HEK293T (cell line): ENCODE measurements at regions not wholly inside any gene's neighbourhood (a gene's known extent, or its start where the extent isn't known, plus 50 kb on each side); places are given as distances from the start of the nearest gene placed in this dataset.

ENCODE experiments used
- ARNT ChIP-seq: fragments of 450-650 bp; IDR thresholded peaks from 2 replicates; pipeline ENCODE4 v1.6.1; 2017; ENCODE audit warnings: mild to moderate bottlenecking
- BHLHE40 ChIP-seq: fragments of 450-650 bp; IDR thresholded peaks from 2 replicates; pipeline ENCODE4 v1.6.1; 2016; ENCODE audit warnings: mild to moderate bottlenecking, moderate library complexity, borderline replicate concordance
- CTBP1 ChIP-seq: fragments of 450-650 bp; IDR thresholded peaks from 2 replicates; pipeline ENCODE4 v1.6.1; 2016; ENCODE audit warnings: borderline replicate concordance
- ELF4 ChIP-seq: fragments of 450-650 bp; IDR thresholded peaks from 2 replicates; pipeline ENCODE4 v1.6.1; 2017; ENCODE audit warnings: antibody characterized with exemption
- FOXA1 ChIP-seq: fragments of 450-650 bp; IDR thresholded peaks from 2 replicates; pipeline ENCODE4 v1.6.1; 2016; ENCODE audit warnings: mild to moderate bottlenecking
- FOXK2 ChIP-seq: fragments of 450-650 bp; IDR thresholded peaks from 2 replicates; pipeline ENCODE4 v1.6.1; 2016; ENCODE audit warnings: mild to moderate bottlenecking
- FOXM1 ChIP-seq: fragments of 450-650 bp; IDR thresholded peaks from 2 replicates; pipeline ENCODE4 v1.6.1; 2017; ENCODE audit warnings: mild to moderate bottlenecking, borderline replicate concordance
- HDGF ChIP-seq: fragments of 450-650 bp; IDR thresholded peaks from 2 replicates; pipeline ENCODE4 v1.6.1; 2017; ENCODE audit warnings: antibody characterized with exemption, borderline replicate concordance
- NFRKB ChIP-seq: fragments of 450-650 bp; IDR thresholded peaks from 2 replicates; pipeline ENCODE4 v1.6.1; 2016; ENCODE audit warnings: mild to moderate bottlenecking, moderate library complexity
- SP1 ChIP-seq: fragments of 450-650 bp; IDR thresholded peaks from 2 replicates; pipeline ENCODE4 v1.6.1; 2017
- SUZ12 ChIP-seq: fragments of 450-650 bp; IDR thresholded peaks from 2 replicates; pipeline ENCODE4 v1.6.1; 2016; ENCODE audit warnings: mild to moderate bottlenecking
- ZNF384 ChIP-seq: fragments of 450-650 bp; IDR thresholded peaks from 2 replicates; pipeline ENCODE4 v1.6.1; 2016

- TF ChIP-seq ELF4 (no peak), FOXM1 (no peak), CTBP1 (no peak), ZNF384 (no peak), SP1 (no peak), NFRKB (no peak), BHLHE40 (no peak), FOXA1 (no peak), HDGF (no peak), ARNT (no peak), SUZ12 (no peak), FOXK2 (no peak)
These were observed 76.9 kb upstream of the RNPC3 start for GRCh38 chr1:103448560-103448959.
